Prostate gland (tissue), 2 donors: ENCODE measurements at regions not wholly inside any gene's neighbourhood (a gene's known extent, or its start where the extent isn't known, plus 50 kb on each side); places are given as distances from the start of the nearest gene placed in this dataset.

Experiments
- POLR2A ChIP-seq: fragments of 450-650 bp; IDR thresholded peaks from one replicate; pipeline ENCODE4 v1.6.1; 2016; ENCODE audit warnings: antibody characterized with exemption, mild to moderate bottlenecking
- POLR2AphosphoS5 ChIP-seq: sonication (generic); formaldehyde crosslinking; IDR thresholded peaks from one replicate; pipeline ENCODE4 v1.6.1; 2017; ENCODE audit warnings: antibody characterized with exemption
- TF ChIP-seq, protein P1 (sequence below), 4 experiments: fragments of 200-600 bp in 2 of 4; fragments of 450-650 bp in 2 of 4; sonication (generic) in 2 of 4; IDR thresholded peaks; 1 replicate in 3 of 4; 2 replicates in 1 of 4; pipeline ENCODE4 v1.5.1; 2016 to 2019; ENCODE audit warnings: antibody characterized with exemption in 4 of 4, mild to moderate bottlenecking in 2 of 4, moderate library complexity in 2 of 4

- TF ChIP-seq POLR2A = no peak
- no peak for TF ChIP-seq POLR2AphosphoS5
- TF ChIP-seq, protein P1, sequence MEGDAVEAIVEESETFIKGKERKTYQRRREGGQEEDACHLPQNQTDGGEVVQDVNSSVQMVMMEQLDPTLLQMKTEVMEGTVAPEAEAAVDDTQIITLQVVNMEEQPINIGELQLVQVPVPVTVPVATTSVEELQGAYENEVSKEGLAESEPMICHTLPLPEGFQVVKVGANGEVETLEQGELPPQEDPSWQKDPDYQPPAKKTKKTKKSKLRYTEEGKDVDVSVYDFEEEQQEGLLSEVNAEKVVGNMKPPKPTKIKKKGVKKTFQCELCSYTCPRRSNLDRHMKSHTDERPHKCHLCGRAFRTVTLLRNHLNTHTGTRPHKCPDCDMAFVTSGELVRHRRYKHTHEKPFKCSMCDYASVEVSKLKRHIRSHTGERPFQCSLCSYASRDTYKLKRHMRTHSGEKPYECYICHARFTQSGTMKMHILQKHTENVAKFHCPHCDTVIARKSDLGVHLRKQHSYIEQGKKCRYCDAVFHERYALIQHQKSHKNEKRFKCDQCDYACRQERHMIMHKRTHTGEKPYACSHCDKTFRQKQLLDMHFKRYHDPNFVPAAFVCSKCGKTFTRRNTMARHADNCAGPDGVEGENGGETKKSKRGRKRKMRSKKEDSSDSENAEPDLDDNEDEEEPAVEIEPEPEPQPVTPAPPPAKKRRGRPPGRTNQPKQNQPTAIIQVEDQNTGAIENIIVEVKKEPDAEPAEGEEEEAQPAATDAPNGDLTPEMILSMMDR (IDR thresholded peaks at IDR 0.05) = no peak
These were observed 938.4 kb downstream of the CCSER2 start for GRCh38 chr10:85266808-85267207.
